Loucy (cell line): ENCODE measurements at regions not wholly inside any gene's neighbourhood (a gene's known extent, or its start where the extent isn't known, plus 50 kb on each side); places are given as distances from the start of the nearest gene placed in this dataset.
"Not testable (repeated sequence)": the region's sequence is repeated elsewhere in the genome, so short reads cannot be mapped to it uniquely, and the experiment has no call there.

Source experiments
- H2AFZ ChIP-seq: fragments of 200-600 bp; sonication (generic); 2 replicates; pipeline ENCODE4 v1.6.0; 2016; ENCODE audit warnings: antibody characterized with exemption, mild to moderate bottlenecking, low read length, moderate library complexity
- H3F3A ChIP-seq: fragments of 200-600 bp; 2 replicates; pipeline ENCODE4 v1.6.0; 2016; ENCODE audit warnings: antibody characterized with exemption, low read depth, mild to moderate bottlenecking
- H3K27me3 ChIP-seq: fragments of 200-600 bp; sonication (generic); 2 replicates; pipeline ENCODE4 v1.6.1; 2014; ENCODE audit warnings: low read length, mild to moderate bottlenecking; ENCODE audit not compliant: insufficient read depth, poor library complexity, severe bottlenecking
- H3K36me3 ChIP-seq: fragments of 200-600 bp; sonication (generic); 2 replicates; pipeline ENCODE4 v1.6.1; 2016; ENCODE audit warnings: low read length; ENCODE audit not compliant: insufficient read depth
- H3K4me1 ChIP-seq: fragments of 200-600 bp; sonication (generic); 2 replicates; pipeline ENCODE4 v1.5.1; 2014; ENCODE audit warnings: low read length, mild to moderate bottlenecking; ENCODE audit not compliant: insufficient read depth, poor library complexity, severe bottlenecking
- H3K4me2 ChIP-seq: fragments of 200-600 bp; sonication (generic); 2 replicates; pipeline ENCODE4 v1.6.0; 2014; ENCODE audit warnings: antibody characterized with exemption, low read length, low read depth, mild to moderate bottlenecking; ENCODE audit not compliant: poor library complexity, severe bottlenecking
- H3K4me3 ChIP-seq: fragments of 200-600 bp; sonication (generic); 2 replicates; pipeline ENCODE4 v1.5.1; 2014; ENCODE audit warnings: low read length, mild to moderate bottlenecking, mixed read lengths; ENCODE audit not compliant: poor library complexity, severe bottlenecking
- H3K79me2 ChIP-seq: fragments of 200-600 bp; sonication (generic); 2 replicates; pipeline ENCODE4 v1.6.1; 2014; ENCODE audit warnings: low read length; ENCODE audit not compliant: insufficient read depth
- H3K9ac ChIP-seq: fragments of 200-600 bp; sonication (generic); 2 replicates; pipeline ENCODE4 v1.6.0; 2014; ENCODE audit warnings: mild to moderate bottlenecking, low read depth, low read length, moderate library complexity; ENCODE audit not compliant: poor library complexity, severe bottlenecking
- H3K9me2 ChIP-seq: fragments of 200-600 bp; sonication (generic); replicated peaks from 2 replicates; pipeline ENCODE4 v1.6.1; 2016; ENCODE audit warnings: low read depth, low read length, mixed read lengths
- H3K9me3 ChIP-seq: fragments of 200-600 bp; sonication (generic); 2 replicates; pipeline ENCODE4 v1.6.1; 2014; ENCODE audit warnings: mild to moderate bottlenecking, antibody characterized with exemption, low read length, low read depth; ENCODE audit not compliant: insufficient read depth
- H4K20me1 ChIP-seq: fragments of 200-600 bp; sonication (generic); 2 replicates; pipeline ENCODE4 v1.6.0; 2014; ENCODE audit warnings: antibody characterized with exemption, low read length, mild to moderate bottlenecking; ENCODE audit not compliant: insufficient read depth, poor library complexity, severe bottlenecking
- CTCF ChIP-seq: fragments of 200-600 bp; sonication (generic); conservative IDR thresholded peaks from 2 replicates; pipeline ENCODE4 v1.5.1; 2014; ENCODE audit warnings: mild to moderate bottlenecking, antibody characterized with exemption, low read length
- EZH2phosphoT487 ChIP-seq: fragments of 200-600 bp; IDR thresholded peaks from 2 replicates; pipeline ENCODE4 v1.6.1; 2018; ENCODE audit warnings: antibody characterized with exemption, mild to moderate bottlenecking, moderate library complexity, borderline replicate concordance

GRCh38 chr14:105632010-105632409 lies 105.6 kb downstream of the TMEM121 start:
- H3K9me2 ChIP-seq: no peaks in the 10 kb centered on the region
- no peak overlapping the region for H2AFZ ChIP-seq
- no peaks in the 10 kb centered on the region for H3K4me1 ChIP-seq
- TF ChIP-seq EZH2phosphoT487 (no peak), CTCF (no peak)
- H3K9ac ChIP-seq: no peak overlapping the region
- H4K20me1 ChIP-seq: no peaks in the 10 kb centered on the region
- no peaks in the 10 kb centered on the region for H3K36me3 ChIP-seq
- H3K9me3 ChIP-seq: peaks cover 5% of the 10 kb centered on the region; the same call in 1 of the 2 replicates
- H3K4me2 ChIP-seq: no peak overlapping the region
- H3K27me3 ChIP-seq: no peaks in the 10 kb centered on the region
- H3K4me3 ChIP-seq: no peak overlapping the region
- H3K79me2 ChIP-seq: no peaks in the 10 kb centered on the region
- no peaks in the 10 kb centered on the region for H3F3A ChIP-seq

DNA sequence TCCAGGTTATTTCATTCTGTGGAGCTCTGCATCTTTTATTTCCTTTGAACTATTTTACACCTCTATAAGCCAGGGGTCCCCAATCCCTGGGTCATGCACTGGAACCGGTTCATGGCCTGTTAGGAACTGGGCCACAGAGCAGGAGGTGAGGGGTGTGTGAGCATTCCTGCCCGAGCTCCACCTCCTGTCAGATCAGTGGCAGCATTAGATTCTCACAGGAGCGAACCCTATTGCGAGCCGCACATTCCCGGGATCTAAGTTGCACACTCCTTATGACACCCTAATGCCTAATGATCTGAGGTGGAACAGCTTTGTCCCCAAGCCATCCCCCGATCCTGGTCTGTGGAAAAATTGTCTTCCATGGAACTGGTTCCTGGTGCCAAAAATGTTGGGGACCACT lies 107.2 kb downstream of the TMEM121 start:
- not testable (repeated sequence) for H3K9me2 ChIP-seq, H3K4me2 ChIP-seq

GRCh38 chr14:105635560-105635959 lies 109.2 kb downstream of the TMEM121 start:
- TF ChIP-seq EZH2phosphoT487 (no peak), CTCF (no peak)
- Histone ChIP-seq H2AFZ (no peak overlapping the region), H3F3A (no peaks in the 10 kb centered on the region), H3K27me3 (no peaks in the 10 kb centered on the region), H4K20me1 (no peaks in the 10 kb centered on the region), H3K4me3 (no peak overlapping the region), H3K36me3 (no peaks in the 10 kb centered on the region), H3K9ac (no peak overlapping the region), H3K79me2 (no peaks in the 10 kb centered on the region), H3K9me2 (no peaks in the 10 kb centered on the region), H3K4me2 (no peak overlapping the region), H3K4me1 (no peaks in the 10 kb centered on the region), H3K9me3 (peaks cover 5% of the 10 kb centered on the region; the same call in 1 of the 2 replicates)

More for the DNA sequence above, 107.2 kb downstream of the TMEM121 start:
- not testable (repeated sequence) for H3K4me1 ChIP-seq, H3K9ac ChIP-seq, H2AFZ ChIP-seq, H3K27me3 ChIP-seq, H4K20me1 ChIP-seq, H3K79me2 ChIP-seq, H3K36me3 ChIP-seq, H3K4me3 ChIP-seq, H3F3A ChIP-seq, H3K9me3 ChIP-seq

DNA sequence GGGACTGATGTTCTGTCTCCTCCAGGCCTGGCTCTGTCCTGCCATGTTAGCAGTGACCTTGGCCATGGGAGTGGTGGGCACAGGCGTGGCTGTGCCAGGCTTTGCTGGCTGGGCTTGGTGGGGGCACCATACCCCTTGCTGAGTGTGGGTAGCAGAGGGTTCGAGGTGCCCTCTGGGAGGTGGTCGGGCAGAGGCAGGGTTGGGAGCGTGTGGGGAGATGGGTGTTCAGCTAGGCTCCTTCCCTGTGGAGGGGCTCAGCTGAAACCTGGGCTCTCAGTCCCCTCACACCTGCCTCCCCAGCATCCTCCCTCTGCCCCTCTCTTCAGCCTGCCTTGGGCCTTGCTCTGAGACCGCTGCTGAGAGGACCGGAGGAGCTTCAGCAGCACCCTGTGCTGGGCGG lies 109.6 kb downstream of the TMEM121 start:
- H3K79me2 ChIP-seq, H4K20me1 ChIP-seq, H3K9me3 ChIP-seq, H3K9ac ChIP-seq, H3K27me3 ChIP-seq, H3K36me3 ChIP-seq, H2AFZ ChIP-seq, H3K4me3 ChIP-seq, H3F3A ChIP-seq, H3K4me2 ChIP-seq, H3K4me1 ChIP-seq, H3K9me2 ChIP-seq: not testable (repeated sequence)
